ENCODE measurements at regions not wholly inside any gene's neighbourhood (a gene's known extent, or its start where the extent isn't known, plus 50 kb on each side); places are given as distances from the start of the nearest gene placed in this dataset.

GRCh38 chr9:135340726-135341475 lies 138.7 kb upstream of the PPP1R26 start:
- no peak for TF ChIP-seq CTCF (IDR thresholded peaks at IDR 0.05; ENCODE audit: unreplicated experiment)
- Mint-ChIP-seq H3K36me3 (ENCODE audit: low read depth, unreplicated experiment) (no peaks in the 10 kb centered on the region), H3K27me3 (ENCODE audit: unreplicated experiment) (peaks cover 15% of the 10 kb centered on the region), H3K27ac (ENCODE audit: unreplicated experiment) (no peak overlapping the region), H3K4me1 (ENCODE audit: unreplicated experiment) (peaks cover 5% of the 10 kb centered on the region), H3K4me3 (ENCODE audit: unreplicated experiment) (no peak overlapping the region), H3K9me3 (ENCODE audit: unreplicated experiment) (no peaks in the 10 kb centered on the region)
- no peak for DNase-seq (ENCODE audit: low spot score)

DNA sequence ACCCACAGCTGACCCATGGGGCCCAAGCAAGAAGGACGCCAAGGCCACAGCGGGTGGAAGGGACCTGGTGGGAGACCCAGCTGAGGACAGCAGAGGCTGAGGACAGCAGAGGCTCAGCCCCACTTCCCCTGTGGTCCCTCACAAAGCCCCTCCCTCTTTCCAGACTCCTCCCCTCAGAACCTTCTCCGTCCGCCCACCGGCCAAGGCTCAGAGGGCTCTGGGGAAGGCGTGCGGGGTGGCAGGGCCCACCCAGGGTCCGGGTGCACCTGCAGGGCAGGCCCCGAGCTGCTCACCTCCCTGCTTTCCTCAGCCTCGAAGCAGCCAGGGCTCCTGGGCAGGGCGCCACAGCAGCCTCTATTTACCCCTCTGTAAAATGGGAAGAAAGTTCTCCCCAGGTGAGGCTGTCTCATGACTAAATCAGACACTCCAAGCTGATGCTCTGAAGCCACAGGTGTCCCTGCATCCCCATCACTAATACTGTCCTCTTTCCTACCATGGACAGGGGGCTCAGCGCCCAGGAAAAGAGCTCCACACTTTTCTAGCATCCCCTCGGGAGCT lies 137.9 kb upstream of the PPP1R26 start:
- no peak for DNase-seq (ENCODE audit: low spot score)
- H3K4me3 Mint-ChIP-seq (ENCODE audit: unreplicated experiment), result no peak overlapping the region
- no peak overlapping the region for H3K27ac Mint-ChIP-seq (ENCODE audit: unreplicated experiment)
- H3K4me1 Mint-ChIP-seq (ENCODE audit: unreplicated experiment), result peaks cover 5% of the 10 kb centered on the region
- H3K36me3 Mint-ChIP-seq (ENCODE audit: low read depth, unreplicated experiment), result no peaks in the 10 kb centered on the region
- no peaks in the 10 kb centered on the region for H3K9me3 Mint-ChIP-seq (ENCODE audit: unreplicated experiment)
- TF ChIP-seq CTCF (IDR thresholded peaks at IDR 0.05; ENCODE audit: unreplicated experiment), result no peak
- peaks cover 15% of the 10 kb centered on the region for H3K27me3 Mint-ChIP-seq (ENCODE audit: unreplicated experiment)

GRCh38 chr9:135342206-135343130 lies 137.1 kb upstream of the PPP1R26 start:
- DNase-seq (ENCODE audit: low spot score), result no peak
- Mint-ChIP-seq H3K4me1 (ENCODE audit: unreplicated experiment) (peaks cover 5% of the 10 kb centered on the region), H3K36me3 (ENCODE audit: low read depth, unreplicated experiment) (no peaks in the 10 kb centered on the region), H3K4me3 (ENCODE audit: unreplicated experiment) (no peak overlapping the region), H3K9me3 (ENCODE audit: unreplicated experiment) (no peaks in the 10 kb centered on the region), H3K27ac (ENCODE audit: unreplicated experiment) (no peak overlapping the region), H3K27me3 (ENCODE audit: unreplicated experiment) (peaks cover 10% of the 10 kb centered on the region)
- no peak for TF ChIP-seq CTCF (IDR thresholded peaks at IDR 0.05; ENCODE audit: unreplicated experiment)

- no peak overlapping the region for H3K4me3 Mint-ChIP-seq (ENCODE audit: unreplicated experiment)
- no peaks in the 10 kb centered on the region for H3K9me3 Mint-ChIP-seq (ENCODE audit: unreplicated experiment)
- DNase-seq (ENCODE audit: low spot score), result no peak
- peaks cover 5% of the 10 kb centered on the region for H3K4me1 Mint-ChIP-seq (ENCODE audit: unreplicated experiment)
- no peaks in the 10 kb centered on the region for H3K36me3 Mint-ChIP-seq (ENCODE audit: low read depth, unreplicated experiment)
- H3K27ac Mint-ChIP-seq (ENCODE audit: unreplicated experiment), result no peak overlapping the region
- peaks cover 8% of the 10 kb centered on the region for H3K27me3 Mint-ChIP-seq (ENCODE audit: unreplicated experiment)
- TF ChIP-seq CTCF (IDR thresholded peaks at IDR 0.05; ENCODE audit: unreplicated experiment), result no peak
Observed at GRCh38 chr9:135343136-135343535, 136.4 kb upstream of the PPP1R26 start.
